ENCODE measurements at regions not wholly inside any gene's neighbourhood (a gene's known extent, or its start where the extent isn't known, plus 50 kb on each side); places are given as distances from the start of the nearest gene placed in this dataset.

GRCh38 chr18:60134806-60135205 is 235.0 kb downstream of the PMAIP1 start:
- no peak for DNase-seq (ENCODE audit: low read depth)

DNA sequence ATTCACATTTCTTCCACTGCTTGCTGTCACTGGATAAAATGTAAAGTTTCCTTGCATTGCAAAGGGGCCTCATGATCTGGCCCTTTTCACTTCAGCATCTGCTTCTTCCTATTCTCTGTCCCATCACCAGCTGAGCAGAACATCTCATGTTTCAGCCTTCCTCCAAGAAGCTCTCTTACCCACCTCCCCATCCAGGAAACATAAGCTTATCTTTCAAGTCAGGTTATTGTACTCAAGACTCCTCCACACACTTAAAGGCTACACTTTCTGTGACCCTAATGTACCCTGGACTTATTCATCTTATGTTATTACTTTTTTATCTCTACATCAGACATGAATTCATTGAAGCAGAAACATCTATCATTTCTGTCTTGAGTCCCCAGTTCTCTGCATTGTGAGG is 230.5 kb downstream of the PMAIP1 start:
- no peak for DNase-seq (ENCODE audit: low read depth)

- DNase-seq (ENCODE audit: low read depth): no peak
Observed at GRCh38 chr18:60123031-60123430, 223.2 kb downstream of the PMAIP1 start.

- DNase-seq (ENCODE audit: low read depth): no peak
Observed at GRCh38 chr18:60122339-60122738, 222.5 kb downstream of the PMAIP1 start.

- DNase-seq (ENCODE audit: low read depth): no peak
Observed at GRCh38 chr18:60120231-60120750, 220.5 kb downstream of the PMAIP1 start.

DNA sequence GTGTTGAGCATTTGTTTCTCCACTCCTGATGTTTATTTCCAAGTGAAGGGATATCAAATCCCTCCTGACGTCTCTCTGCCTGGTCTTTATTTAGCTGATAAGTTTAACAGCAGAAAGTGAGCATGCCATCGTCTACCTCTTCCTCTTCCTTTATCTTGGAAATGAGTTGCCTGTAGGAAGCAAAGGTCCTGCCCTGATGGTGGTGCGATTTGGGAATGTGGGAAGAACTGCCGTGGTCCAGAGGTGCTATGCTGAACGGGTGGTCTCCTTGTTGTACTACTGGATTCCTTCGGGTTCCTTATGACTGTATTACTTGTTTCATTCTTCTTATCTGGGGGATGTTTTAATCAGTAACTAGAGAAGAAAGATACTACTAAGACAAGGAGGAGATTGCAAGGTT is 217.5 kb downstream of the PMAIP1 start:
- DNase-seq (ENCODE audit: low read depth): no peak

- no peak for DNase-seq (ENCODE audit: low read depth)
Observed at GRCh38 chr18:60113396-60113795, 213.6 kb downstream of the PMAIP1 start.

GRCh38 chr18:60112369-60112768 is 212.6 kb downstream of the PMAIP1 start:
- DNase-seq (ENCODE audit: low read depth): no peak

DNA sequence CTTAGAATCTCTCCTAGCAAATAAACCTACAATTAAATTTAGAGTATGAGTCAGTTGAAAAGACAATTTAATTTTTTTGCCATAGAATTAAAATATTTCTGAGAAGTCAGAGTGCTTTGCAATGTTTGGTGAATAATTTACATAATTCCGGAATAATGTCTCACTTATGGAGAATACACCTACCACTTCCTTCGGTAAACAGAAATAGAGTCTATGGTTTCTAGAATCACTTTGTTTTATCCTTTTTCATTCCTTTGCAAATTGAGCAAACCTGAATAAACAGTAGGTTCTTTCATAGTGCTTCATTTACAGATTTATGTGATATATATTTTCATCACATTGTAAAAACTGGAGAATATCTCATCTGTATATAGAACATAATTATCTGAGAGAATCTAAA is 211.7 kb downstream of the PMAIP1 start:
- no peak for DNase-seq (ENCODE audit: low read depth)

- no peak for DNase-seq (ENCODE audit: low read depth)
Observed at GRCh38 chr18:60110836-60111235, 211.0 kb downstream of the PMAIP1 start.

DNA sequence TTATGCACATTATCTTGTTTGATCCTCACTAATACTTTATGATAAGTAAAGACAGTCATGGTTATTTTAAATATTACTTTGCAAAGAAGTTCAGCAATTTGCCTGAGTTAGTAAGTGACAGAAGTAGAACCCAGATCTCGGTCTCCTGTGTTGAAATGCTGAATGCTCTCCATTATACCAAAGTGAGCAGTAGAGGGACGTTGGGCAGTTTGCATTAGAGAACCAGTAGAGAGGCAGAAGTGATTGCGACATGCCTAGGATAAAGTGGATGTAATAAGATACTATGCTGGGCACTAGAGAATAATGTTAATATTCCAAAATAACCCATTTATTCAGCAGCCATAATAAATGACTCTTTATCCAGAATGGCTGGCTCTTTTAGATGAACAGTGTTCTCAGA is 201.0 kb downstream of the PMAIP1 start:
- peak; percentile 5 for DNase-seq (ENCODE audit: low read depth)

- no peak for DNase-seq (ENCODE audit: low read depth)
Observed at GRCh38 chr18:60099709-60100108, 199.9 kb downstream of the PMAIP1 start.

GRCh38 chr18:60096428-60096827 is 196.6 kb downstream of the PMAIP1 start:
- no peak for DNase-seq (ENCODE audit: low read depth)

DNA sequence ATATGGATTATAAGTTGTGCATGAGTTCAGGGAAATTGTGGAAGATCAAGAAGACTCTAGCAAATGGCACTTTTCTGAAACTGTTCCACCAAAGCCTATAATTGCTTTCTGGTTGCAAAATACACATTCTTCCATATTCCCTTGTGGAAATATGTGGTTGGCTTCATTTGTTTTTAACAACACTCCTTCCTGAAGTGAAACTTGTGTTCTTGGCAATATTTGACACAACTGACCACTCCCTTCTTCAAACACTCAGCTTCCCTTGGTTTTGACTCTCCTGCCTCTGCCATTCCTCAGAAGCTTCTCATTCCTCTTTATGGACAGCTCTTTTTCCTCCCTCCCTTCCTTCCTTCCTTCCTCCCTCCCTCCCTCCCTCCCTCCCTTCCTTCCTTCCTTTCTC is 192.3 kb downstream of the PMAIP1 start:
- no peak for DNase-seq (ENCODE audit: low read depth)

- DNase-seq (ENCODE audit: low read depth): no peak
Observed at GRCh38 chr18:60090170-60090569, 190.4 kb downstream of the PMAIP1 start.

DNA sequence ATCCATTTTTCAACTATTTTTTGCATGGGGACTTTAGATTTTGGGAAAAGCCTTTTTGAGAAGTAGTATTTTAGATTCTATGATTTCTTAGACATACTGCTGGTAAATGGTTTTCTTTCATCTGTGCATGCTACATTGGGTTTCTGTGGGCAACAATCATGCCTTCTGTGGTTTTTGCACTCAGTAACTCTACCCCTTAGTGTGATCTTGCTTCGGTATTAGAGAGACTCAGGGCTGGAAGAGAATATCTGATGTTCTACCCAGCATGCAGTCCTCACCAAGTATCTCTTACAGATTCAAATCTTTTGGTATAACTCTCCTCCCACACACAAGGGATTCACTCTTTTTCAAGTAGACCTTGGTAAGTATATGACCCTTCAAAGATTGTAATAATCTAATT is 183.0 kb downstream of the PMAIP1 start:
- no peak for DNase-seq (ENCODE audit: low read depth)

DNA sequence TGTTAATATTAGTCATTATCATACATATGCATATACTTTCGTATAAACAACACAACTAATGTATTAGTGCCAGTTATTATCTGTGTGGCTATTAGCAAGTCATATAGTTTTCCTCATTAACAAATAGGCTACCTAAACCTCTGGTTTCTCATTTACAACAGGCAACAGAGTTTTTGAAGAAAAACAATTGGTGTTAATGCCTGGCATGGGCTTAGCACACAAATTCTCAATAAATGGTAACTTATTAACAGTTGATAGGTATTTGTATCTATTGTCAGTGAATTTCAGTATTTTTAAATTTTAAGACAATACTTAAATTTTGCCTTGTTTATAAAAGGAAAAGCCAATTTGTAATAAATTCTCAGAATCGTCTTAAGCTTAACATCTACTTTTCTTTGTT is 182.5 kb downstream of the PMAIP1 start:
- DNase-seq (ENCODE audit: low read depth): no peak

DNA sequence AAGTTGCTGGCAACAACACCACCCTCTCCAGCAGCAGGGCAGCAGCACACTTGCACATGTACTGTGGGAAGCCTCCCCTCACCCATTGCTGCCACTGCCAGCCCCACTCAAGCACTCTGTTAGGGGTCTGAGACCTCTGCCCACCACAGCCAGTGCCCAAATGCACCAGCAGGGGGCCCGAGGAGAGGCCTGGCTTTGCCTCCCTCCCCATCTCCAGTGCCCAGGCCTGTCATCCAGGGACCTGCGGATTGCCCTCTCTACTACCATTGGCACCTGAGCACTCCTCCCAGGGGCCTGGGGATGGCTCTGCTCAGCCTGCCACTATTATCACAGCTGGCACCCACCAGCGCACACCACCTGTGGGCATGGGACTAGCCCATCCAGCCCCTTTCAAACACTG is 175.7 kb downstream of the PMAIP1 start:
- DNase-seq (ENCODE audit: low read depth): no peak

DNA sequence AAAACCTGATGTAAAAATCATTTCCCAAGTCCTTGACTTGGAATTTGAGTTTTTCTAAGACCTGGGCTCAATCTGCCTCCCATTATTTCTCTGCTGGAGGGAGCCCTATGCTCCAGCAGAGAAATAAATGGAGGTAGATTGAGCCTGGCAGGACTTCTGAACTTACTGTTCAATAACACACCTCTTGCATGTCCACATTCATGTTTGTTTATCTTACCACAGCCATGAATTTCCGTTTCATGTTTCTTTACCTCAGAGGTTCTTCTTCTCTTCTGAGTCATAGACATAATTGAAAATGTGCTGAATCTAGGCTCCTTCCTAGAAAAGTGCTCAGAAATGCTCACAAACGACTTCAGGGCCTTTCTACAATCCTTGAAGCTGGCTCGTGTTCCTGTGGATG is 170.8 kb downstream of the PMAIP1 start:
- DNase-seq (ENCODE audit: low read depth): no peak

DNA sequence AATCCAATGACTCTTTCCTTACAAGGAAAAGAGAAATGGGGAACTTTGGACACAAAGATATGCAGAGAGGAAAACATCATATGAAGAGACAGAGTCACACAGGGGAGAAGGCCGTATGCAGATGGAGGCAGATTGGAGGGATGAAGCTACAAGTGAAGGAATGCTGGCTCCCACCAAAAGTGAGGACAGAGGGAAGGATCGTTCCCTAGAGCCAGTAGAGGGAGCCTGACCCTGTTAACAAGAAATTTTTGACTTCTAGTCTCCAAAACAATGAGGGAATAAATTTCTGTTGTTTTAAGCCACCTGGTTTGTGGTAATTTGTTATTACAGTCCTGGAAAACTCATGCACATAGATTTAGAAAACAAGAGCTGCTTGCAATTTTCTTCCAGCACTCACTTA is 169.3 kb downstream of the PMAIP1 start:
- no peak for DNase-seq (ENCODE audit: low read depth)

GRCh38 chr18:60067426-60068210 is 167.8 kb downstream of the PMAIP1 start:
- no peak for DNase-seq (ENCODE audit: low read depth)

GRCh38 chr18:60066219-60066975 is 166.6 kb downstream of the PMAIP1 start:
- DNase-seq (ENCODE audit: low read depth): no peak

DNA sequence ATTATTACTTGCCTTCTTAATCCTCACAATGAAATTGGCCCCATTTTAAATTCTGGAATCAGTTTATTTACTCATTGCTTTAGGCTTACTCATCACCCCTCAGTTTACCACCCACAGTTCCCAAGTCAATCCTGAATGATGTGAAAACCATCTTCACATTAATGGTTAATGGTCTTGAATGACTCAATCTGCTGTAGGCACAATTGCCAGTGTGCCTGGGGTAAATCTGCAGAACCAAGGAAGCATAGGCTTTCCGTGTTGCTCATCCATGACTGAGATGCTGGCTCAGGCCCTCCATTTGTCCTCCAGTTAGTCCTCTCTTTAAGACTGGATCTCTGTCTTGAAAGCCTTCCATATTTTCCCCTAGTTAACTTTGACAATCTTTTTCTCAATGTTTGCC is 164.5 kb downstream of the PMAIP1 start:
- no peak for DNase-seq (ENCODE audit: low read depth)

Measured in fibroblast of the conjunctiva (primary cell).